ENCODE measurements at regions not wholly inside any gene's neighbourhood (a gene's known extent, or its start where the extent isn't known, plus 50 kb on each side); places are given as distances from the start of the nearest gene placed in this dataset.
"Not testable (repeated sequence)": the region's sequence is repeated elsewhere in the genome, so short reads cannot be mapped to it uniquely, and the experiment has no call there.

DNA sequence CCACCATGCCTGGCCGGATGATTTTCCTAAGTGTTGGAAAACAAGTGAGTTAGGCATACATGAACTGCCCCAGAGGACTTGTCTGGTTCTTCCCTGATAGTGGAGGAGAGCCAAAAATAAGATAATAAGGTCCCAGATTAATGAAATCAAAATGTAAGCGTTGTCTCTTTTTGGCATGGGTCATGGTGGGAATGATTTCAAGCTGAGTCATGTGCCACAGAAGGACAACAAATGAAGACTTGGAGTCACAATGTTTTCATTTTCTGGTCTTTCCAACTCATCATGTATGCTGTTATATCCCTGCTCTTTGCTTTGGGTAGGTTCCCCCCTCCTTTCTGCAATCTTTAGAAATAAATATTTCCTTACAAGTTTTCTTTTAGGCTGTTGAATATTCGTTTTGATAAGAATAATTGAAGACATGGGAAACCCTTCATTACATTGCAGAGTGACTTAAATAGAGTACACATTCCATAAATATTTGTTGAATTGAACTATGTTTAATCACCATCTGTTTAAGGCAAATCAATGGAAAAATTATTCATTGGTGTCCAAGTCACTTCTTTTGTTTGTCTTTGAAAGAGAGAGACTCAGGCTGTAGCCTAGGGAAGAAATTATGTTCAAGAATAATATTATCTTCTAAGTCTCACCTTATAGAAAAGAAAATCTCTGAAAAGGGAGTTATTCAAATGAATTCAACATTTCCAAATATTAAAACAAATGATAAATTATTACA is 196.3 kb downstream of the CSNK1G3 start:
- WGBS, 2 experiments, result 85 to 90% methylated on average over 2 to 3 of the region's 3 CpGs
- Histone ChIP-seq H3K27ac (ENCODE audit: insufficient read depth, low read depth, low read length, poor library complexity, severe bottlenecking) (no peak overlapping the region), H3K4me3 (ENCODE audit: insufficient read depth, low read depth, low read length) (no peak overlapping the region), H3K9me3 (ENCODE audit: control insufficient read depth, low read length) (no peaks in the 10 kb centered on the region), H3K4me1 (ENCODE audit: control insufficient read depth, insufficient read depth, low read length) (no peaks in the 10 kb centered on the region), H3K36me3 (ENCODE audit: control insufficient read depth, insufficient read depth, low read length) (no peaks in the 10 kb centered on the region), H3K27me3 (ENCODE audit: control insufficient read depth, insufficient read depth, low read length, poor library complexity, severe bottlenecking) (no peaks in the 10 kb centered on the region)

DNA sequence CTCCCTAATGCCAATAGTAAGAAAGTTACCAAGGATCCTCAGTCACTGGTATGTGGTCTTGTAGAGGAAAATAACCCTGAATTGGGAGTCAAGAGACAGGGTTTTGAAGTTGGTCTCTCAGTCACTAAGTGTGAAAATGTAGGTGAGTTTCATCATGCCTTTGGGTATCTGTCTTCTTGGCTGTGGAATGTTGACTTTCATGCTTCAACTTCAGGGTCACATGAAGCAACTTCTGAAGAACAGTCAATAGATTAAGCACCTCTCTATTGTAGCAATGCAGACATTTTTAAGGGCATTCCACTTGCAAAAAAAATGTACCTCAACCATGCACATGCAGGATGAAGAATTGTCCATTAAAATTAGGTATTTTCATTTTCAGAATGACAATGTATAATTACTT is 194.6 kb downstream of the CSNK1G3 start:
- no peaks in the 10 kb centered on the region for H3K4me1 ChIP-seq (ENCODE audit: control insufficient read depth, insufficient read depth, low read length)
- H3K4me3 ChIP-seq (ENCODE audit: insufficient read depth, low read depth, low read length), result no peak overlapping the region
- no peaks in the 10 kb centered on the region for H3K36me3 ChIP-seq (ENCODE audit: control insufficient read depth, insufficient read depth, low read length)
- H3K27me3 ChIP-seq (ENCODE audit: control insufficient read depth, insufficient read depth, low read length, poor library complexity, severe bottlenecking), result no peaks in the 10 kb centered on the region
- H3K27ac ChIP-seq (ENCODE audit: insufficient read depth, low read depth, low read length, poor library complexity, severe bottlenecking), result no peak overlapping the region
- H3K9me3 ChIP-seq (ENCODE audit: control insufficient read depth, low read length), result no peaks in the 10 kb centered on the region

DNA sequence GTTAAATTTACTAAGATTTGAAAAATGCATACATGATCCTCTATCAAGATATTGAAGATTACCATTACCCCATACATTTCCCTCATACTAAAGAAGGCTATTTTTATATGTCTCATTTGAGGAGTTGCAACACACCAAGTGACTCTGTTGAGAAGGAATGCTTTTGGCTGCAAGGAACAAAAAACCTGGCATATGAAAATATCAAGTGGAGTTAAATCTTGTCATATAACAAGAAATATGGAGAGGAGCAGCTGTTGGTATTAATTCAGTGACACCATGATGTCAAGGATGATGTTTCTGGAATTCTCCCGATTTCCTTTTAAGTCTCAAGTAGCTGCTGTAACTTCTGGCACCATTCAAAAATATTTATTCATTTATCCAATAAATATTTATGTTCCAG is 193.8 kb downstream of the CSNK1G3 start:
- Histone ChIP-seq H3K4me3 (ENCODE audit: insufficient read depth, low read depth, low read length) (no peak overlapping the region), H3K9me3 (ENCODE audit: control insufficient read depth, low read length) (no peaks in the 10 kb centered on the region), H3K36me3 (ENCODE audit: control insufficient read depth, insufficient read depth, low read length) (no peaks in the 10 kb centered on the region), H3K4me1 (ENCODE audit: control insufficient read depth, insufficient read depth, low read length) (no peaks in the 10 kb centered on the region), H3K27ac (ENCODE audit: insufficient read depth, low read depth, low read length, poor library complexity, severe bottlenecking) (no peak overlapping the region), H3K27me3 (ENCODE audit: control insufficient read depth, insufficient read depth, low read length, poor library complexity, severe bottlenecking) (no peaks in the 10 kb centered on the region)
- 100% methylated on average over 1 of the region's 1 CpG for WGBS, 2 experiments

DNA sequence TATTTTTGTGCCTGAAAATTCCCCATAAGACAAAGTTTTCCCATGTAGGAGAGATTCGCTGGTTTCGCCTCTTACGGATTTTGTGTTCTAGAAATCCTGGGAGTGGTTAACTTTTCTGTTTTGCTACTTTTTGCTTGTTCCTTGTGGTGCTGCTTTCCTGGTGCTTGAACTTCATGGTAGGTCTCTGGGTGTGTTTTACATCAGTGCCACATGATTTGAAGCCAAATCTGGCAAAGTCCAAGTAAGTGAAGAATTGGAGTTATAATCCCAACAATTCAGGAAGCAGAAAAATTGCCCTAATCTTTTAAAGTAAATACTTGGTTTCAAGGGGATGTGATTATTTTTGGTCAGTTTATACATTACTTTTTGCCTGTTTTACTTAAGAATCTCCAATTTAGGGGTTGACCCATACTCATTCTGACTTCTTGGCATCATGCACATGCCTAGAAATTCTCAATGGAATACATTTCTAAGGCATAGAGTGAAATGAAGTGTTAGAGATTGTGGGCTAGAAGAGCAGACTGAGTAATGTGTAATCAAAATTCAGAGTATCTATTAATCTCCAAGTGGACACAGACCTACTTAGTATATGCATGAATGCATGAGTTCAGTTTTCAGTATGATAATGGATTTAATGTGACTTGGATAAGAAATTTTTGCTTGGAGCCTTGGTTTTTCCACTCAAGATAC is 189.7 kb downstream of the CSNK1G3 start:
- Histone ChIP-seq H3K4me1 (ENCODE audit: control insufficient read depth, insufficient read depth, low read length) (no peaks in the 10 kb centered on the region), H3K36me3 (ENCODE audit: control insufficient read depth, insufficient read depth, low read length) (no peaks in the 10 kb centered on the region), H3K27ac (ENCODE audit: insufficient read depth, low read depth, low read length, poor library complexity, severe bottlenecking) (no peak overlapping the region), H3K27me3 (ENCODE audit: control insufficient read depth, insufficient read depth, low read length, poor library complexity, severe bottlenecking) (no peaks in the 10 kb centered on the region), H3K9me3 (ENCODE audit: control insufficient read depth, low read length) (no peaks in the 10 kb centered on the region), H3K4me3 (ENCODE audit: insufficient read depth, low read depth, low read length) (no peak overlapping the region)
- WGBS, 2 experiments, result 100% methylated on average over 3 of the region's 3 CpGs

DNA sequence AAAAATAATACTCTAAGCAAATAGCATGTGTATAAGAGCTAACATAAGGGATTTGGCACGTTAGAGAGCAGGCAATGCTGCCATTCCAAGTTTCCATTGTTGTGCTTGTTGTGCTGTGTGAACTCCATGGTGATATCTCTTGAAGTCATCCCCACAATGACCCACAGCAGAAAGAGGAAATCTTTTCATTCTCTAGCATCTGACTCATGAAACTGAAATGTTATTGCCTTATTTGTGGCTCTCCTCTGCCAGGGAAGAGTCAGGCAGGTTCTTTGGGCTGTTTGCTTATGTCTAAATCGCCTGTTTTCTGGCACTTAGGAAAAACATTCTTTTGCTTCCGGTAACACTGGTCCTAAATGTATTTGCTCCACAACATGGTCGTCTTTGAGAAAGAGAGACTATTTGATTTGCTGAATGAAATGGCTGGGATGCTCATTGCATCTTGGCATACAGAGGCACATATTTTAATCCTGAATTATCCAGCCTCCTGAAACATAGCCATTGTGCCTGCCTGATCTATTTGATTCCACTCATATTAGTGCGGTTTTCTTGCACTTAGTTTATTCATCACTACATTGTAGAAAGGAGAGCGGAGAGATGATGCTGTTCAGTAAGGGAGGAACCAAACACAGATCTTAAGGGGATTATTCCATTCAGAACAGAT is 188.8 kb downstream of the CSNK1G3 start:
- H3K36me3 ChIP-seq (ENCODE audit: control insufficient read depth, insufficient read depth, low read length), result no peaks in the 10 kb centered on the region
- H3K27me3 ChIP-seq (ENCODE audit: control insufficient read depth, insufficient read depth, low read length, poor library complexity, severe bottlenecking), result no peaks in the 10 kb centered on the region
- no peaks in the 10 kb centered on the region for H3K4me1 ChIP-seq (ENCODE audit: control insufficient read depth, insufficient read depth, low read length)
- H3K9me3 ChIP-seq (ENCODE audit: control insufficient read depth, low read length), result no peaks in the 10 kb centered on the region
- no peak overlapping the region for H3K27ac ChIP-seq (ENCODE audit: insufficient read depth, low read depth, low read length, poor library complexity, severe bottlenecking)
- 89 to 91% methylated on average over 6 of the region's 6 CpGs for WGBS, 2 experiments
- H3K4me3 ChIP-seq (ENCODE audit: insufficient read depth, low read depth, low read length), result no peak overlapping the region

DNA sequence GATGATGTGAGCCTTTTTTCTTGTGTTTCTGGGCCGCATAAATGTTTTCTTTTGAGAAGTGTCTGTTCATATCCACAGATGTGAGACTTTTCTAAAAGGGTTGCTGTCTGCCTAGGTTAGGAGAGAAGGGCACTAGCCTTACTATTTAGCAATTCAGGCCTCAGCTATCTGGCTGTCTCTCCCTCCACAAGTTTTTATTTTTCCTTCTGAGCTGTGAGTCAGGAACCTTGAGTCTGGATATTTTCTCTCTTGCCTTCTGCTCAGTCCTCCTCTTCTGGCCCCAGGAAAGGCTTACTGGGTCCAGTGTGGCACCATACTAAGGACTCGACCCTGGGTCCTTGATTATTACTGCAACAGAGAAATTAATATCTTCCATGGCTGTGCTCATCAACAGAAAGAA is 187.6 kb downstream of the CSNK1G3 start:
- Histone ChIP-seq H3K27me3 (ENCODE audit: control insufficient read depth, insufficient read depth, low read length, poor library complexity, severe bottlenecking) (no peaks in the 10 kb centered on the region), H3K36me3 (ENCODE audit: control insufficient read depth, insufficient read depth, low read length) (no peaks in the 10 kb centered on the region), H3K4me1 (ENCODE audit: control insufficient read depth, insufficient read depth, low read length) (no peaks in the 10 kb centered on the region), H3K4me3 (ENCODE audit: insufficient read depth, low read depth, low read length) (no peak overlapping the region), H3K9me3 (ENCODE audit: control insufficient read depth, low read length) (no peaks in the 10 kb centered on the region), H3K27ac (ENCODE audit: insufficient read depth, low read depth, low read length, poor library complexity, severe bottlenecking) (no peak overlapping the region)
- WGBS, 2 experiments, result 78 to 95% methylated on average over 2 of the region's 2 CpGs

DNA sequence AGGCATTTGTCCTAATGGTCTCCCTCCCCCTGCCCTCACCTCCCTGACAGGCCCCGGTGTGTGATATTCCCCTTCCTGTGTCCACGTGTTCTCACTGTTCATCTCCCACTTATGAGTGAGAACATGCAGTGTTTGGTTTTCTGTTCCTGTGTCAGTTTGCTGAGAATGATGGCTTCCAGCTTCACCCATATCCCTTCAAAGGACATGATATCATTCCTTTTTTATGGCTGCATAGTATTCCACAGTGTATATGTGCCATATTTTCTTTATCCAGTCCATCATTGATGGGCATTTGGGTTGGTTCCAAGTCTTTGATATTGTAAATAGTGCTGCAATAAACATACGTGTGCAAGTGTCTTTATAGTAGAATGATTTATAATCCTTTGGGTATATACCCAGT is 187.0 kb downstream of the CSNK1G3 start:
- H3K36me3 ChIP-seq (ENCODE audit: control insufficient read depth, insufficient read depth, low read length); H3K27ac ChIP-seq (ENCODE audit: insufficient read depth, low read depth, low read length, poor library complexity, severe bottlenecking); H3K4me3 ChIP-seq (ENCODE audit: insufficient read depth, low read depth, low read length); H3K9me3 ChIP-seq (ENCODE audit: control insufficient read depth, low read length); H3K27me3 ChIP-seq (ENCODE audit: control insufficient read depth, insufficient read depth, low read length, poor library complexity, severe bottlenecking); H3K4me1 ChIP-seq (ENCODE audit: control insufficient read depth, insufficient read depth, low read length): not testable (repeated sequence)
- WGBS, 2 experiments, result 90 to 98% methylated on average over 3 of the region's 3 CpGs

DNA sequence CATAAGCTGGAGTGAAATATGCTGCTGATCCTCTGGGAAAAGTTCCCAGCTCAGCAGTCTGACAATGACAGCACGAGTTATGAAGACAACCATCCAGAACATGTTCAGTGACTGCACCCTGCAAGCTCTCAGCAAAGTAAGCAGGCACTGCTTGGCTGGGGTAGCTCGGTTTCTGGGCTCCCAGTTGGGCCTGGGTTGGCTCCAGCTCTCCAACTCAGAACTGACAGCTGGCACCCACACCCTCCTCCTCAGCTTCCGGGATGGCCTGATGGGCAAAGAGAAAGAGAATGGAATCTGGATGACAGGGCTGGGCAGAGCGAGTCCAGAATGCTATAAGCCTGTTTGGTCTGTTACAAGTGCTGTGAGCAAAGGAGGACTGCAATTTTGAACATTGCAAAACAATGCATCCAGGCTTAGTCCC is 185.0 kb downstream of the CSNK1G3 start:
- Histone ChIP-seq H3K27ac (ENCODE audit: insufficient read depth, low read depth, low read length, poor library complexity, severe bottlenecking) (no peak overlapping the region), H3K4me1 (ENCODE audit: control insufficient read depth, insufficient read depth, low read length) (no peaks in the 10 kb centered on the region), H3K9me3 (ENCODE audit: control insufficient read depth, low read length) (no peaks in the 10 kb centered on the region), H3K36me3 (ENCODE audit: control insufficient read depth, insufficient read depth, low read length) (no peaks in the 10 kb centered on the region), H3K4me3 (ENCODE audit: insufficient read depth, low read depth, low read length) (no peak overlapping the region), H3K27me3 (ENCODE audit: control insufficient read depth, insufficient read depth, low read length, poor library complexity, severe bottlenecking) (no peaks in the 10 kb centered on the region)
- 93 to 95% methylated on average over 4 of the region's 4 CpGs for WGBS, 2 experiments

DNA sequence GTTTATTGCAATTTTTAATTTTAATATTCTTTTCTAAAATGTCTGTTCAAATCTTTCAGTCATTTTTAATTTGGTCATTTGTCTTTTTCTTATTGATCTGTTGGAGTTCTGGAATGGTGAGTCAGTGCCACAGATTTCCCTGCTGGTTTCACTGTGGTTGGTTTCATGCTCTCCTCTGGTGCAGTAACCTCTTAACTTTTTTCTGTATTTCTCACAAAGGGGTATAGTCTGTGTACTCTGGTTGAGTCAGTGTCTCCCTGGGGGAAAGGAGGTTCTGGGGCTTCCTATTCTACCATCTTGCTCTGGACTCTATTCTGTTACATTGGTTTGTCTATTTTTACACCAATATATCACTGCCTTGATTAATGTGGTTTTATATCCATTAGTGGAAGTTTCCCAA is 178.8 kb downstream of the CSNK1G3 start:
- H3K27me3 ChIP-seq (ENCODE audit: control insufficient read depth, insufficient read depth, low read length, poor library complexity, severe bottlenecking), result no peaks in the 10 kb centered on the region
- peaks cover 3% of the 10 kb centered on the region for H3K9me3 ChIP-seq (ENCODE audit: control insufficient read depth, low read length)
- H3K4me1 ChIP-seq (ENCODE audit: control insufficient read depth, insufficient read depth, low read length), result no peaks in the 10 kb centered on the region
- no peak overlapping the region for H3K27ac ChIP-seq (ENCODE audit: insufficient read depth, low read depth, low read length, poor library complexity, severe bottlenecking)
- no peak overlapping the region for H3K4me3 ChIP-seq (ENCODE audit: insufficient read depth, low read depth, low read length)
- H3K36me3 ChIP-seq (ENCODE audit: control insufficient read depth, insufficient read depth, low read length), result no peaks in the 10 kb centered on the region

DNA sequence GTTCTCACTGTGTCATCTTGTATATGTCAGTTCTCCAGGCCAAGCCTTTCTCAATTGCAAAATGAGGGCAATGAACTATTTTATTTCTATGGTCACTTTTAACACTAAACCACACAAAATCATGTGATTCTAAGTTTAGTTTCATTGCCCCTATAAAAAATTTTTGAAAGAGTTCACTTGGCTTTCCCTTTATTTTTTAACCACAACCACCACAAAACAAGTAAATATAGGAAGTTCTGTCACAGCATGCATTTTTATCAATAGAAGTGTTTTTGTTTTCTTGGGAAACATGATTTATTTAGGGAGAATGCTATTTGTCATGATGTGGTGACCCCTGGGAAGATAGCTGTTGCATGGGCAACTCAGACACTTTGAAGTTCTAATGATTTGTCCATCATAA is 169.1 kb downstream of the CSNK1G3 start:
- peaks cover under 1% of the 10 kb centered on the region for H3K9me3 ChIP-seq (ENCODE audit: control insufficient read depth, low read length)
- H3K27ac ChIP-seq (ENCODE audit: insufficient read depth, low read depth, low read length, poor library complexity, severe bottlenecking), result no peak overlapping the region
- no peaks in the 10 kb centered on the region for H3K4me1 ChIP-seq (ENCODE audit: control insufficient read depth, insufficient read depth, low read length)

More for the DNA sequence above, 169.1 kb downstream of the CSNK1G3 start:
- Histone ChIP-seq H3K27me3 (ENCODE audit: control insufficient read depth, insufficient read depth, low read length, poor library complexity, severe bottlenecking) (no peaks in the 10 kb centered on the region), H3K4me3 (ENCODE audit: insufficient read depth, low read depth, low read length) (no peak overlapping the region), H3K36me3 (ENCODE audit: control insufficient read depth, insufficient read depth, low read length) (no peaks in the 10 kb centered on the region)

All from ectodermal cell (in vitro differentiated cells).